ENCODE measurements at regions not wholly inside any gene's neighbourhood (a gene's known extent, or its start where the extent isn't known, plus 50 kb on each side); places are given as distances from the start of the nearest gene placed in this dataset.

DNA sequence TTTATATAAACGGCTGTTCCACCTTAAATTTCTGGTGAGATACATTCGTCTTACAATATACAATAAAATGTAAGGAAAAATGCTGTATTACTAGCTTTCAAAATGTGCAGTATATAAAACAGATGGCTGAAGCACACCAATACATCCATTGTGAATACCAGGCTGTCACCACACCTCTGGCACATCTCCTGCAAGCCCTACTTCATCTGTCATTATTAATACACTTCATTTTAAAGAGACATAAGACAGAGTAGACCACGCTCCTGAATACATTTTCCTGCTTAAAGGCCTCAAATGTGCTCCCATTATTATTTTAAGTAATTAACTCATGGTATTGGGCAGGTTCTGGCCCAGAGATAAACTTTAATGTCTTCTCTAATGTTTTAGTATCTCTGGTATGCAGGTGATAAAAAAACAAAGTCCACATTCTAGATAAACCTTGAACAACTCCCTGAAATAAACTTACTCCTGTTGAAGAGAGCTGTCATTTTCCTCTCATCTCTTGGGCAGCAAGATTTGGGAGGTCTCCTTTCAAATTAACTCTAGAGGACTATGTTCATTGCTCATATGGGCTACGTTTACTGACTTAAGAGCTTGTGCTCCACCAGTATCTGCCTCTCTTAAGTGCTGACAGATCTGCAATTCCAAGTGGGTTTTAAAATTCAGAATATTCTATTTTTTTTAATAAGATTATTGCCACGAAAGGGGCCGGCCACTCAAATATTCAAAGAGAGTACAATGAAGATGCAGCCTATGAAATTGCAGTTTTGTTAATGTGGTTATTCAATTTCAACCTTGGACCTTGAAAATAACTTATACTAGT, 396.5 kb upstream of the SEMA3D start:
- TF ChIP-seq, protein P1, sequence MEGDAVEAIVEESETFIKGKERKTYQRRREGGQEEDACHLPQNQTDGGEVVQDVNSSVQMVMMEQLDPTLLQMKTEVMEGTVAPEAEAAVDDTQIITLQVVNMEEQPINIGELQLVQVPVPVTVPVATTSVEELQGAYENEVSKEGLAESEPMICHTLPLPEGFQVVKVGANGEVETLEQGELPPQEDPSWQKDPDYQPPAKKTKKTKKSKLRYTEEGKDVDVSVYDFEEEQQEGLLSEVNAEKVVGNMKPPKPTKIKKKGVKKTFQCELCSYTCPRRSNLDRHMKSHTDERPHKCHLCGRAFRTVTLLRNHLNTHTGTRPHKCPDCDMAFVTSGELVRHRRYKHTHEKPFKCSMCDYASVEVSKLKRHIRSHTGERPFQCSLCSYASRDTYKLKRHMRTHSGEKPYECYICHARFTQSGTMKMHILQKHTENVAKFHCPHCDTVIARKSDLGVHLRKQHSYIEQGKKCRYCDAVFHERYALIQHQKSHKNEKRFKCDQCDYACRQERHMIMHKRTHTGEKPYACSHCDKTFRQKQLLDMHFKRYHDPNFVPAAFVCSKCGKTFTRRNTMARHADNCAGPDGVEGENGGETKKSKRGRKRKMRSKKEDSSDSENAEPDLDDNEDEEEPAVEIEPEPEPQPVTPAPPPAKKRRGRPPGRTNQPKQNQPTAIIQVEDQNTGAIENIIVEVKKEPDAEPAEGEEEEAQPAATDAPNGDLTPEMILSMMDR (IDR thresholded peaks at IDR 0.05): no peak
- no peak for TF ChIP-seq POLR2A (IDR thresholded peaks at IDR 0.05)

Measured in heart left ventricle (tissue), 13 donors.